ENCODE measurements at regions not wholly inside any gene's neighbourhood (a gene's known extent, or its start where the extent isn't known, plus 50 kb on each side); places are given as distances from the start of the nearest gene placed in this dataset.
"Not testable (repeated sequence)": the region's sequence is repeated elsewhere in the genome, so short reads cannot be mapped to it uniquely, and the experiment has no call there.

- in situ Hi-C loops (cut with MboI; ENCODE audit: low pct_unique_long_range_greater_than_20kb, low sequenced_read_pairs, unreplicated experiment): no loop called here
- no peak for TF ChIP-seq CTCF (IDR thresholded peaks at IDR 0.05; ENCODE audit: extremely low read depth, insufficient read depth, missing control alignments)
- no peak for DNase-seq (ENCODE audit: low spot score)
Observed at GRCh38 chr2:195094330-195094729, 562.7 kb upstream of the SLC39A10 start.

- no peak for TF ChIP-seq CTCF (IDR thresholded peaks at IDR 0.05; ENCODE audit: extremely low read depth, insufficient read depth, missing control alignments)
- no peak for DNase-seq (ENCODE audit: low spot score)
- in situ Hi-C loops (cut with MboI; ENCODE audit: low pct_unique_long_range_greater_than_20kb, low sequenced_read_pairs, unreplicated experiment): no loop called here
Observed at GRCh38 chr2:195092341-195092740, 564.7 kb upstream of the SLC39A10 start.

- DNase-seq (ENCODE audit: low spot score); in situ Hi-C loops (cut with MboI; ENCODE audit: low pct_unique_long_range_greater_than_20kb, low sequenced_read_pairs, unreplicated experiment): not testable (repeated sequence)
Observed at GRCh38 chr2:195072806-195073205, 584.2 kb upstream of the SLC39A10 start.

GRCh38 chr2:195057001-195057400 lies 600.0 kb upstream of the SLC39A10 start:
- no peak for DNase-seq (ENCODE audit: low spot score)
- in situ Hi-C loops (cut with MboI; ENCODE audit: low pct_unique_long_range_greater_than_20kb, low sequenced_read_pairs, unreplicated experiment): no loop called here
- no peak for TF ChIP-seq CTCF (IDR thresholded peaks at IDR 0.05; ENCODE audit: extremely low read depth, insufficient read depth, missing control alignments)

GRCh38 chr2:195055996-195056395 lies 601.0 kb upstream of the SLC39A10 start:
- no peak for DNase-seq (ENCODE audit: low spot score)
- in situ Hi-C loops (cut with MboI; ENCODE audit: low pct_unique_long_range_greater_than_20kb, low sequenced_read_pairs, unreplicated experiment): no loop called here
- TF ChIP-seq CTCF (IDR thresholded peaks at IDR 0.05; ENCODE audit: extremely low read depth, insufficient read depth, missing control alignments): no peak

GRCh38 chr2:195051401-195051800 lies 605.6 kb upstream of the SLC39A10 start:
- no peak for DNase-seq (ENCODE audit: low spot score)
- in situ Hi-C loops (cut with MboI; ENCODE audit: low pct_unique_long_range_greater_than_20kb, low sequenced_read_pairs, unreplicated experiment): no loop called here
- TF ChIP-seq CTCF (IDR thresholded peaks at IDR 0.05; ENCODE audit: extremely low read depth, insufficient read depth, missing control alignments): no peak

GRCh38 chr2:195049372-195050031 lies 607.5 kb upstream of the SLC39A10 start:
- TF ChIP-seq CTCF (IDR thresholded peaks at IDR 0.05; ENCODE audit: extremely low read depth, insufficient read depth, missing control alignments): no peak
- no peak for DNase-seq (ENCODE audit: low spot score)
- in situ Hi-C loops (cut with MboI; ENCODE audit: low pct_unique_long_range_greater_than_20kb, low sequenced_read_pairs, unreplicated experiment): no loop called here
